Left lung (tissue), 4 donors: ENCODE measurements at regions not wholly inside any gene's neighbourhood (a gene's known extent, or its start where the extent isn't known, plus 50 kb on each side); places are given as distances from the start of the nearest gene placed in this dataset.

Experiments used
- ATAC-seq: fragments of 200-7000 bp; cut with Tn5 transposase; one replicate; pipeline ENCODE4 v1.9.1; 2020; ENCODE audit warnings: moderate library complexity
- DNase-seq, 4 donors: peaks; one replicate each; pipeline ENCODE4 v3.0.0-alpha.2; 2013 to 2020
- H3K27ac ChIP-seq, 2 donors: fragments of 200-600 bp; sonication (generic) in 1 of 2; one replicate each; pipeline versions ENCODE4 v1.5.0 to v1.8.0; 2020 to 2021
- H3K27me3 ChIP-seq, 2 donors: fragments of 200-600 bp; sonication (generic) in 1 of 2; one replicate each; pipeline versions ENCODE4 v1.5.0 to v1.8.0; 2020 to 2021
- H3K36me3 ChIP-seq, 2 donors: fragments of 200-600 bp; sonication (generic) in 1 of 2; one replicate each; pipeline versions ENCODE4 v1.5.0 to v1.8.0; 2020 to 2021
- H3K4me1 ChIP-seq, 2 donors: fragments of 200-600 bp; one replicate each; pipeline ENCODE4 v1.8.0; 2021
- H3K4me3 ChIP-seq, 2 donors: fragments of 200-600 bp; sonication (generic) in 1 of 2; one replicate each; pipeline versions ENCODE4 v1.5.0 to v1.8.0; 2020 to 2021; ENCODE audit warnings: mild to moderate bottlenecking in 1 of 2
- H3K9me3 ChIP-seq, 2 donors: fragments of 200-600 bp; sonication (generic) in 1 of 2; one replicate each; pipeline versions ENCODE4 v1.5.0 to v1.8.0; 2020 to 2021
- intact Hi-C, 2 donors: fragments of 100-400 bp; cut with DNase I; formaldehyde crosslinking; loops; one replicate each; pipeline versions ENCODE4 v1.11.2 to v1.14.2; 2022
- TF ChIP-seq, protein P1 (sequence below), 2 donors: fragments of 200-600 bp; sonication (generic) in 1 of 2; IDR thresholded peaks; one replicate each; pipeline versions ENCODE4 v1.5.0 to v1.8.0; 2021; ENCODE audit warnings: antibody characterized with exemption in 2 of 2
- donor health status: DM: no; HTN: yes; CAD: no.
- donor health status: DM: no; HTN: no; CAD: no.

DNA sequence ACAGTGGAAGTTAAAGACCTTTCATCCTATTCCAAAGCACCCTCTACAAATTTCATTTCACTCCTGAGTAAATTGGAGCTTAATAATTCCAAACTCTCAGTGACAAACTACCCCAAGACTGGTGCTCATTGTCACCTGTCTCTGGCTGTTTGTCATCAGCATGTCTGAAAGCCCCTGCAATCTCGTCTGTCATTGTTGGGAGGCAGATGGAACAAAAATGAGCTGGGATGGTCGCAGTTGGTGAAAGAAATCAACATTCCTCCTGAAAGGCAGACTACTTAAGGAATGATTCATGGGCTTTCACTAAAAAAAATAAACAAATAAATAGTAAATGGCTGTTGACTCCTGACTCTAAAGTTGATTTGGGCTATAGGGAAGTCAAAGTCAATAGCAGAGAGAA lies 69.7 kb upstream of the PALS2 start:
- Histone ChIP-seq H3K36me3 (no peaks in the 10 kb centered on the region), H3K9me3 (no peaks in the 10 kb centered on the region), H3K4me1 (no peaks in the 10 kb centered on the region), H3K27ac (no peak overlapping the region), H3K4me3 (no peak overlapping the region), H3K27me3 (no peaks in the 10 kb centered on the region)
- ATAC-seq (no peak), DNase-seq (no peak)
- TF ChIP-seq, protein P1, sequence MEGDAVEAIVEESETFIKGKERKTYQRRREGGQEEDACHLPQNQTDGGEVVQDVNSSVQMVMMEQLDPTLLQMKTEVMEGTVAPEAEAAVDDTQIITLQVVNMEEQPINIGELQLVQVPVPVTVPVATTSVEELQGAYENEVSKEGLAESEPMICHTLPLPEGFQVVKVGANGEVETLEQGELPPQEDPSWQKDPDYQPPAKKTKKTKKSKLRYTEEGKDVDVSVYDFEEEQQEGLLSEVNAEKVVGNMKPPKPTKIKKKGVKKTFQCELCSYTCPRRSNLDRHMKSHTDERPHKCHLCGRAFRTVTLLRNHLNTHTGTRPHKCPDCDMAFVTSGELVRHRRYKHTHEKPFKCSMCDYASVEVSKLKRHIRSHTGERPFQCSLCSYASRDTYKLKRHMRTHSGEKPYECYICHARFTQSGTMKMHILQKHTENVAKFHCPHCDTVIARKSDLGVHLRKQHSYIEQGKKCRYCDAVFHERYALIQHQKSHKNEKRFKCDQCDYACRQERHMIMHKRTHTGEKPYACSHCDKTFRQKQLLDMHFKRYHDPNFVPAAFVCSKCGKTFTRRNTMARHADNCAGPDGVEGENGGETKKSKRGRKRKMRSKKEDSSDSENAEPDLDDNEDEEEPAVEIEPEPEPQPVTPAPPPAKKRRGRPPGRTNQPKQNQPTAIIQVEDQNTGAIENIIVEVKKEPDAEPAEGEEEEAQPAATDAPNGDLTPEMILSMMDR (IDR thresholded peaks at IDR 0.05), result no peak
- intact Hi-C loops, result no loop called here

DNA sequence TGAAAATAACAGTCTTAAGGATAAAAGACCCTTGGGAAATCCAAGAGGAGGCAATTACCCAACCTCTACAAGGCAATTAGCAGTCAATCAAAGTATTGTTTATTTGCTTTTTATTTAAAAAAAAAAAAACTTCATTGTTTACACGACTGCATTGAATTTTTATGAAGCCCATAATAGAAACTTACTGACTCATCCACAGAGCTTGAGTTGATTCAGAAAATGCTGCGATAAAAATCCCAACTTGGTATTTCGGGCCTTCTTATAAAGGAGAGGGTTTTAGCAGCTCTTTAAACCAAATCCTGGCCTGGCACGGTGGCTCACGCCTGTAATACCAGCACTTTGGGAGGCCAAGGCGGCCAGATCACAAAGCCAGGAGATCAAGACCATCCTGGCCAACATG lies 69.2 kb upstream of the PALS2 start:
- Histone ChIP-seq H3K4me1 (no peaks in the 10 kb centered on the region), H3K9me3 (no peaks in the 10 kb centered on the region), H3K4me3 (no peak overlapping the region), H3K27me3 (no peaks in the 10 kb centered on the region), H3K27ac (no peak overlapping the region), H3K36me3 (no peaks in the 10 kb centered on the region)
- intact Hi-C loops, result no loop called here
- no peak for DNase-seq
- TF ChIP-seq, protein P1 (IDR thresholded peaks at IDR 0.05), result no peak
- ATAC-seq, result no peak

DNA sequence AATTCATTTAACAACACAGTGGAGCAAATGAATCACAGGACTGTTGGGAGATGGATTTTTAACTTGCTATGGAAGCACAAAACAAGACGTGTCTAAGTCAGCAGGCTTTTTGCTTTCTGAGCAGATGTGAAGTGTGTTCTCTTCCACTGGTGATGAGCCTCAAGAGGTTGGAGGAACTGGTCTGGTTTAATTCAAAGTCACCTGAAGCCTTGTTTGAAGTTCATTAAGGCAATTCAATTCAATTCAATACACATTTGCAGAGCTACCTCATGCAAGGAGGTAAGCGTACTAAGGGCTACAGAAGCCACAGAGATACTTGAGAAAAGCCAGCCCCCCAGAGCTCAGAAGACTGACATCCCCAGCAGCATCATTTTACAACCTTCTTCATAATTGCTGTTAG lies 68.4 kb upstream of the PALS2 start:
- H3K36me3 ChIP-seq, result no peaks in the 10 kb centered on the region
- TF ChIP-seq, protein P1 (IDR thresholded peaks at IDR 0.05), result no peak
- no peaks in the 10 kb centered on the region for H3K9me3 ChIP-seq
- no peak for DNase-seq
- intact Hi-C loops, result no loop called here
- no peaks in the 10 kb centered on the region for H3K4me1 ChIP-seq
- no peak overlapping the region for H3K4me3 ChIP-seq
- no peak for ATAC-seq
- H3K27me3 ChIP-seq, result no peaks in the 10 kb centered on the region
- no peak overlapping the region for H3K27ac ChIP-seq

DNA sequence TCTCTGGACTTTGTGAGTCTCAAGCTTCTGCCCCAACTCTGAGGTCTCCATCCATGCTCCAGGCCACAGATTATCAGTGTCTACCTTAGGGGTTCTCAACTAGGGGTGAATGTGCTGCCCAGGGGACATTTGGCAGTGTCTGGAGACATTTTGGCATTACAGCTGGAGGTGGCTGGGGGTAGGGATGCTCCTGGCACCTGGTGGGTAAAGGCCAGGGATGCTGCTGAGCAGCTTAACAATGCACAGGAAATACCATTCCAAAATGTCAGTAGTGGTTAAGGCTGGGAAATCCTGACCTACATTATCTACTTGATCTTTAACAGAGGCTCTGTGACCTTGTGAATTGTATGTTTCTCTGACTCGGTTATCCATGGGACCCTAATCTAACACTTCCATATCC lies 67.3 kb upstream of the PALS2 start:
- no peaks in the 10 kb centered on the region for H3K36me3 ChIP-seq
- TF ChIP-seq, protein P1 (IDR thresholded peaks at IDR 0.05), result no peak
- ATAC-seq (no peak), DNase-seq (no peak)
- H3K4me3 ChIP-seq, result no peak overlapping the region
- no peaks in the 10 kb centered on the region for H3K27me3 ChIP-seq
- no peaks in the 10 kb centered on the region for H3K9me3 ChIP-seq
- intact Hi-C loops, result no loop called here
- no peaks in the 10 kb centered on the region for H3K4me1 ChIP-seq
- no peak overlapping the region for H3K27ac ChIP-seq

DNA sequence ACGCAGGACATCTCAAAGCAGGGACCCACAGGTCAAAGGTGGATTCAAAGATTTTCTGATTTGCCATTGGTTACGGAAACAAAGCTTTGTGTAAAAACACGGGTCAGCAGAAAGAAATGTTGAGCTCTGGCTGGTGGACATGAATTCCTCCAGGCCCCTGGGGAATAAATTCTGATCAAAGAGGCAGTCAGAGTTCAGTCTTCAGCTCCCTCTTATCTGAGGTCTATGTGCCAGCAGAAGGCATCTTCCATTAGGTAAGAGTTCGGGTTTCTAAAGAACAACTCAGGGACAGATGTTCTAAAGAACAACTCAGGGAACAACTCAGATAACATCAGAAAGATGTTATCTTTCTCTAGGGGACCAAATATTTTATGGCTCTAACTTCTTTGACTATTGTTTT lies 64.9 kb upstream of the PALS2 start:
- no peak for ATAC-seq
- DNase-seq, result no peak
- H3K27ac ChIP-seq, result no peak overlapping the region
- TF ChIP-seq, protein P1 (IDR thresholded peaks at IDR 0.05), result no peak
- H3K9me3 ChIP-seq, result no peaks in the 10 kb centered on the region
- no peaks in the 10 kb centered on the region for H3K27me3 ChIP-seq
- H3K4me3 ChIP-seq, result no peak overlapping the region
- no peaks in the 10 kb centered on the region for H3K36me3 ChIP-seq
- intact Hi-C loops, result no loop called here
- no peaks in the 10 kb centered on the region for H3K4me1 ChIP-seq
